Heart right ventricle (tissue), 16 donors: ENCODE measurements at regions not wholly inside any gene's neighbourhood (a gene's known extent, or its start where the extent isn't known, plus 50 kb on each side); places are given as distances from the start of the nearest gene placed in this dataset.

Source experiments
- ATAC-seq, 8 donors: fragments of 200-7000 bp; cut with Tn5 transposase; one replicate each; pipeline ENCODE4 v1.9.1; 2020; ENCODE audit warnings: mild to moderate bottlenecking in 8 of 8, moderate library complexity in 8 of 8, moderate number of reproducible peaks in 1 of 8
- DNase-seq, 2 donors: peaks; one replicate each; pipeline ENCODE4 v3.0.0-alpha.2; 2020
- H3K27ac ChIP-seq, 10 donors: fragments of 200-600 bp; sonication (generic) in 2 of 10; one replicate each; pipeline versions ENCODE4 v1.5.0 to v1.8.0; 2020 to 2022; ENCODE audit warnings: mild to moderate bottlenecking in 3 of 10
- H3K27me3 ChIP-seq, 7 donors: fragments of 200-600 bp; one replicate each; pipeline ENCODE4 v1.8.0; 2021 to 2022; ENCODE audit warnings: mild to moderate bottlenecking in 2 of 7
- H3K36me3 ChIP-seq, 9 donors: fragments of 200-600 bp; sonication (generic) in 1 of 9; one replicate each; pipeline versions ENCODE4 v1.5.0 to v1.8.0; 2020 to 2022; ENCODE audit warnings: mild to moderate bottlenecking in 2 of 9
- H3K4me1 ChIP-seq, 9 donors: fragments of 200-600 bp; sonication (generic) in 1 of 9; one replicate each; pipeline versions ENCODE4 v1.5.0 to v1.8.0; 2020 to 2022; ENCODE audit warnings: mild to moderate bottlenecking in 4 of 9
- H3K4me3 ChIP-seq, 10 donors: fragments of 200-600 bp; sonication (generic) in 2 of 10; one replicate each; pipeline versions ENCODE4 v1.5.0 to v1.8.0; 2020 to 2022; ENCODE audit warnings: mild to moderate bottlenecking in 7 of 10, moderate library complexity in 2 of 10
- H3K9me3 ChIP-seq, 11 donors: fragments of 200-600 bp in 10 of 11; sonication (generic) in 2 of 11; one replicate each; pipeline versions ENCODE4 v1.5.0 to v1.8.0; 2013 to 2022; ENCODE audit warnings: mild to moderate bottlenecking in 2 of 11, control low read depth in 1 of 11, moderate library complexity in 1 of 11
- WGBS, 2 donors: extraction: QIAGEN DNeasy Blood & Tissue Kit; methylation state at CpG; one replicate each; pipeline ENCODE4 v1.1.7; 2013; ENCODE audit warnings: inconsistent platforms in 1 of 2; 5-methylcytosine and 5-hydroxymethylcytosine counted together
- intact Hi-C, 10 donors: fragments of 100-400 bp; cut with DNase I; formaldehyde crosslinking; loops; one replicate each; pipeline versions ENCODE4 v1.11.1 to v1.14.2; 2022
- TF ChIP-seq, protein P1 (sequence below), 9 donors: fragments of 200-600 bp; sonication (generic) in 2 of 9; IDR thresholded peaks; one replicate each; pipeline versions ENCODE4 v1.5.0 to v1.8.0; 2021 to 2022; ENCODE audit warnings: antibody characterized with exemption in 9 of 9, mild to moderate bottlenecking in 5 of 9, moderate library complexity in 1 of 9
- donor health status: Arrhythmogenic right ventricular cardiomyopathy.
- donor health status: ischemic (EF 13 %, LVEDD 7.1; RV severe dilation, severe dysfunction).
- donor health status: healthy with polysubstance abuse.
- donor health status: DM: no; HTN: yes; CAD: no.
- donor health status: DM: no; HTN: no; CAD: no.
- donor health status: ischemic (EF 25% LVEDD 6.9; RV normal size, moderate dysfunction).
- donor health status: ischemic (EF 25% LVEDD 5.7; RV mildly dilated, moderate dysfunction).
- donor health status: healthy.
- donor health status: DM: yes; HTN: yes; CAD: no.
- donor health status: Ischemic cardiomyopathy.
- donor health status: ischemic (EF 35%, LVEDD 5.7; RV mildly dilated, moderate dysfunction).
- donor health status: nonischemic (EF 11% LVEDD 7.7; RV severe dilation, severe dysfunction).
- donor health status: DM: yes; HTN: yes; CAD: no.
- donor health status: PGD.
- donor health status: ischemic (EF 29% LVEDD 5.4; RV normal size, mild dysfunction).
- donor health status: nonischemic (EF 23%, LVEDD 6.1; RV moderate dilation, normal function).

DNA sequence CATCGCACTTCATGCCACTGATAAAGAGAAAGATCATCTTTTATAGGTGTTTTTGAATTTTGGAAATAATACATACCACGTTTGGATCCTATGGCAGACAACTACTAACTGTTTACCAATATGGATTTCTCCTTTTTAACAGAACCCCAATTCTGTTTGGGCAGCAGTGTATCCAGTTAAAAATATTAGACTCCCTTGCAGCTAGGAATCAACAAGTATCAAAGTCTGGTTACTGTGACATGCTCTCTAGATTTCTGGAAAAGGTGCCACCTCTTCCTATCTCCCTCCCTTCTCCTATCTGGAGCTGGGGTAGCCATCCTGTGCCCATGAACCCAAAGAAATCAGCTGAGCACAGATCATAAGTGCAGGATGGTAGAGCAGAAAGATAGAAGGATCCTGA, 54.1 kb upstream of the DTNBP1 start:
- TF ChIP-seq, protein P1, sequence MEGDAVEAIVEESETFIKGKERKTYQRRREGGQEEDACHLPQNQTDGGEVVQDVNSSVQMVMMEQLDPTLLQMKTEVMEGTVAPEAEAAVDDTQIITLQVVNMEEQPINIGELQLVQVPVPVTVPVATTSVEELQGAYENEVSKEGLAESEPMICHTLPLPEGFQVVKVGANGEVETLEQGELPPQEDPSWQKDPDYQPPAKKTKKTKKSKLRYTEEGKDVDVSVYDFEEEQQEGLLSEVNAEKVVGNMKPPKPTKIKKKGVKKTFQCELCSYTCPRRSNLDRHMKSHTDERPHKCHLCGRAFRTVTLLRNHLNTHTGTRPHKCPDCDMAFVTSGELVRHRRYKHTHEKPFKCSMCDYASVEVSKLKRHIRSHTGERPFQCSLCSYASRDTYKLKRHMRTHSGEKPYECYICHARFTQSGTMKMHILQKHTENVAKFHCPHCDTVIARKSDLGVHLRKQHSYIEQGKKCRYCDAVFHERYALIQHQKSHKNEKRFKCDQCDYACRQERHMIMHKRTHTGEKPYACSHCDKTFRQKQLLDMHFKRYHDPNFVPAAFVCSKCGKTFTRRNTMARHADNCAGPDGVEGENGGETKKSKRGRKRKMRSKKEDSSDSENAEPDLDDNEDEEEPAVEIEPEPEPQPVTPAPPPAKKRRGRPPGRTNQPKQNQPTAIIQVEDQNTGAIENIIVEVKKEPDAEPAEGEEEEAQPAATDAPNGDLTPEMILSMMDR (IDR thresholded peaks at IDR 0.05): no peak
- Histone ChIP-seq H3K27me3 (no peaks in the 10 kb centered on the region), H3K4me1 (peaks cover 0 to 10% (median 0%) of the 10 kb centered on the region in 9 donors), H3K4me3 (no peak overlapping the region), H3K36me3 (no peaks in the 10 kb centered on the region), H3K27ac (no peak overlapping the region), H3K9me3 (peaks cover 0 to 15% (median 0%) of the 10 kb centered on the region in 11 donors)
- no peak for DNase-seq
- WGBS, 2 donors: 85 to 88% methylated on average over 2 of the region's 2 CpGs
- no peak for ATAC-seq
- intact Hi-C loops: no loop called here

DNA sequence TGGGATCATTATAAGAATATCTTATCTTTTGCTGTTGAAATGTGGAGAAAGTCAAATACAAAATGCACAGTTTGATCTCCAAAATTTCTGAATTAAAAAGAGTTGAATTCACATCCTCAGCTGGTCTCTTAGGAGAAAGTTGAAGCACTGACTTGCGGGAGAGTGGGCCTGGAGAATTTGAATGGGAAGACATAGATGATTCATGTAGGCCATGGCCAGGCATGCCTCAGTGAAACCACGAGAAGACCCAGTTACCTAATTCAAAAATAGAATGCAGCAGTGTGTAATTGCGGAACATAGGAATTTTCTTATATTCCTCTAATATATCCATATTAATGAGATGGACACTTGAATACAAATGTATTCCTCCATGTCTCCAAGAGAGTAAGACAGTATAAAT, 53.0 kb upstream of the DTNBP1 start:
- H3K4me3 ChIP-seq: no peak overlapping the region
- intact Hi-C loops: no loop called here
- no peaks in the 10 kb centered on the region for H3K36me3 ChIP-seq
- no peak for DNase-seq
- TF ChIP-seq, protein P1 (IDR thresholded peaks at IDR 0.05): no peak
- ATAC-seq: no peak
- 92 to 94% methylated on average over 3 of the region's 3 CpGs for WGBS, 2 donors
- peaks cover 0 to 10% (median 0%) of the 10 kb centered on the region in 9 donors for H3K4me1 ChIP-seq
- no peaks in the 10 kb centered on the region for H3K27me3 ChIP-seq
- H3K9me3 ChIP-seq: peaks cover 0 to 15% (median 0%) of the 10 kb centered on the region in 11 donors
- no peak overlapping the region for H3K27ac ChIP-seq

DNA sequence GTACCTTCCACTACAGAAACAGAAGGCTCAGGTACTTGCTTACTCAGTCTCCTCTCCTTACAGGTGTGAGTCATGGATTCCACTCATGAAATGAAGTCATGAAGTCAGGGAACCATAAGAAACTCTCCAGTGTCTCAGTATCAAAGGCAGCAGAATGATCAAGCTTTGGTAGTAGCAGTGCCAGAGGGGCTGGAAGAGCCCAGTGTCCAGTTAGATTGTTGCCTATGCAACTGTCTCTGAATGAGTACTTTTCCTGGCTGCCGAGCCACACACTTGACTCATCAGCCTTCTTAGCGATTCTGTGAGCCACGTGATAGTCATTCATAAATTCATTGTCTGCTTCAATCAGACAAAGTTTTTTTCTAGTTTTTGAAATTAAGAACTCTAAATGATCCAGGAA, 52.2 kb upstream of the DTNBP1 start:
- H3K27me3 ChIP-seq: no peaks in the 10 kb centered on the region
- DNase-seq (no peak), ATAC-seq (peak in 2 of 8 donors; percentile 54 to 71)
- no peak overlapping the region for H3K27ac ChIP-seq
- H3K36me3 ChIP-seq: no peaks in the 10 kb centered on the region
- H3K4me1 ChIP-seq: peaks cover 0 to 10% (median 0%) of the 10 kb centered on the region in 9 donors
- H3K4me3 ChIP-seq: no peak overlapping the region
- H3K9me3 ChIP-seq: peaks cover 0 to 15% (median 0%) of the 10 kb centered on the region in 11 donors
- intact Hi-C loops: no loop called here
- TF ChIP-seq, protein P1 (IDR thresholded peaks at IDR 0.05): no peak
- 82 to 88% methylated on average over 3 of the region's 3 CpGs for WGBS, 2 donors

DNA sequence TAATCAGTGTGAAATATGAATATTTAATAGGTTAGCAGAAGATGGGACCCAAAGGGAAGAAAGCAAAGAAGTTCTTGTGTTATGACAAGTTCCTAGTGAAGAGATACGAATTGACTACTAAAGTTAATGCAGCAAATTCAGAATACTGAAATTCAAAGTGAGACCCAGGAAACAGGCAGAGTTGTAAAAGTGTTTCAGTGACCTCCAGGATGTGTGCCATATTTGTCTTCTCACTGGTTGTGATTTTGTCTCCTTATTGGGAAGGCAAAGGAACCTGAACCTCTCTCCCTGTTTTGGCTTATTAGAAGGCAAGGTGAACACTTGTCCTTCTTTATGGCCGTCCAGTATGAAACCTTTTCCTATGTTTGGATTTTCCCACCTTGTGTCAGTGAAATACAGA, 51.8 kb upstream of the DTNBP1 start:
- DNase-seq (no peak), ATAC-seq (no peak)
- TF ChIP-seq, protein P1 (IDR thresholded peaks at IDR 0.05): no peak
- H3K9me3 ChIP-seq: peaks cover 0 to 15% (median 0%) of the 10 kb centered on the region in 11 donors
- no peak overlapping the region for H3K4me3 ChIP-seq
- intact Hi-C loops: no loop called here
- 93 to 97% methylated on average over 2 of the region's 2 CpGs for WGBS, 2 donors
- no peaks in the 10 kb centered on the region for H3K36me3 ChIP-seq
- H3K27ac ChIP-seq: no peak overlapping the region
- H3K27me3 ChIP-seq: no peaks in the 10 kb centered on the region
- H3K4me1 ChIP-seq: peaks cover 0 to 10% (median 0%) of the 10 kb centered on the region in 9 donors
